ENCODE measurements at regions not wholly inside any gene's neighbourhood (a gene's known extent, or its start where the extent isn't known, plus 50 kb on each side); places are given as distances from the start of the nearest gene placed in this dataset.
"Not testable (repeated sequence)": the region's sequence is repeated elsewhere in the genome, so short reads cannot be mapped to it uniquely, and the experiment has no call there.

DNA sequence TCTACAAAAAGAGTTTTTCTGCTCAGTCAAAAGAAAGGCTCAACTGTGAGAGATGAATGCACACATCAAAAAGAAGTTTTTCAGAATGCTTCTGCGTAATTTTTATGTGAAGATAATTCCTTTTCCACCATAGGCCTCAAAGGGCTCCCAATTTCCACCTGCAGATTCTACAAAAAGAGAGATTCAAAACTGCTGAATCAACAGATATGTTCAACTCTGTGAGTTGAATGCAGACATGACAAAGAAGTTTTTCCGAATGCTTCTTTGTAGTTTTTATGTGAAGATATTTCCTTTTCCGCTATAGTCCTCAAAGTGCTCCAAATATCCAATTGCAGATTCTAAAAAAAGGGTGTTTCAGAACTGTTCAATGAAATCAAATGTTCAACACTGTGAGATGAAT lies 300.8 kb upstream of the DEFB115 start:
- DNase-seq; intact Hi-C loops (cut with DNase I); ATAC-seq (ENCODE audit: poor library complexity): not testable (repeated sequence)

DNA sequence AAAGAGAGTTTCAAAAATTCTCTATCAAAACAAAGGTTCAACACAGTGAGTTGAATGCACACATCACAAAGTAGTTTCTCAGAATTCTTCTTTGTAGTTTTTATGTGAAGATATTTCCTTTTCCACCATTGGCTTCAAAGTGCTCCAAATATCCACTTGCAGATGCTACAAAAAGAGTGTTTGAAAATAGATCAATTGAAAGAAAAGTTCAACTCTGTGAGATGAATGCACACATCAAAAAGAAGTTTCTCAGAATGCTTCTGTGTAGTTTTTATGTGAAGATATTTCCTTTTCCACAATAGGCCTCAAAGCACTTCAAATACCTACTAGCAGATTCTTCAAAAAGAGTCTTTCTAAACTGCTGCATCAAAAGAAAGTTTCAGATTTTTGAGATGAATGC lies 298.3 kb upstream of the DEFB115 start:
- ATAC-seq (ENCODE audit: poor library complexity); DNase-seq; intact Hi-C loops (cut with DNase I): not testable (repeated sequence)

DNA sequence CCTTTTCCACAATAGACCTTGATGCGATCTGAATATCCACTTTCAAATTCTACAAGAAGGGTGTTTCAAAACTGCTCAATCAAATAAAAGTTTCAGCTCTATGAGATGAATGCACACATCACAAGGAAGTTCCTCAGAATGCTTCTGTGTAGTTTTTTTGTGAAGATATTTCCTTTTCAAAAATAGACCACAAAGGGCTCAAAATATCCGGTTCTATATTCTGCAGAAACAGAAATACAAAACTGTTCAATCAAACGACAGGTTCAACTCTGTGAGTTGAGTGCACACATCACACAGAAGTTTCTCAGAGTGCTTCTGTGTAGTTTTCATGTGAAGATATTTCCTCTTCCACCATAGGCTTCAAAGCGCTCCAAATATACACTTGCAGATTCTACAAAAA lies 293.9 kb upstream of the DEFB115 start:
- ATAC-seq (ENCODE audit: poor library complexity) (no peak), DNase-seq (no peak)
- intact Hi-C loops (cut with DNase I): no loop called here

DNA sequence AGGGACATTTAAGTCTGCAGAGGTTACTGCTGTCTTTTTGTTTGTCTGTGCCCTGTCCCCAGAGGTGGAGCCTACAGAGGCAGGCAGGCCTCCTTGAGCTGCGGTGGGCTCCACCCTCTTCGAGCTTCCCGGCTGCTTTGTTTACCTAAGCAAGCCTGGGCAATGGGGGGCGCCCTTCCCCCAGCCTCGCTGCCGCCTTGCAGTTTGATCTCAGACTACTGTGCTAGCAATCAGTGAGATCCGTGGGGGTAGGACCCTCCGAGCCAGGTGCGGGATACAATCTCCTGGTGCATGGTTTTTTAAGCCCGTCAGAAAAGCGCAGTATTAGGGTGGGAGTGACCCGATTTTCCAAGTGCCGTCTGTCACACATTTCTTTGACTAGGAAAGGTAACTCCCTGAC lies 281.6 kb upstream of the DEFB115 start:
- peak; percentile 15 for DNase-seq
- ATAC-seq (ENCODE audit: poor library complexity); intact Hi-C loops (cut with DNase I): not testable (repeated sequence)

DNA sequence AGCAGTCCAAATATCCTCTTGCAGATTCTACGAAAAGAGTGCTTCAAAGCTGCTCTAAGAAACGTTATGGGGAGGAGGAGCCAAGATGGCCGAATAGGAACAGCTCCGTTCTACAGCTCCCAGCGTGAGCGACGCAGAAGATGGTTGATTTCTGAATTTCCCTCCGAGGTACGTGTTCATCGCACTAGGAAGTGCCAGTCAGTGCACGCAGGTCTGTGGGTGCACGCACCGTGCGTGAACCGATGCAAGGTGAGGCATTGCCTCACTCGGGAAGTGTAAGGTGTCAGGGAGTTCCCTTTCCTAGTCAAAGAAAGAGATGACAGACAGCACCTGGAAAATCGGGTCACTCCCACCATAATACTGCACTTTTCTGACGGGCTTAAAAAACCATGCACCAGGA lies 272.1 kb upstream of the DEFB115 start:
- intact Hi-C loops (cut with DNase I): no loop called here
- DNase-seq: no peak

More for the DNA sequence above, 272.1 kb upstream of the DEFB115 start:
- no peak for ATAC-seq (ENCODE audit: poor library complexity)
